PC-9 (cell line): ENCODE measurements at regions not wholly inside any gene's neighbourhood (a gene's known extent, or its start where the extent isn't known, plus 50 kb on each side); places are given as distances from the start of the nearest gene placed in this dataset.

Experiments used
- EZH2 ChIP-seq: fragments of 200-600 bp; sonication (generic); IDR thresholded peaks from 2 replicates; pipeline ENCODE4 v1.8.0; 2017; ENCODE audit warnings: antibody characterized with exemption, low read depth
- TF ChIP-seq, protein P1 (sequence below): fragments of 200-600 bp; sonication (generic); conservative IDR thresholded peaks from 2 replicates; pipeline ENCODE4 v1.6.1; 2017; ENCODE audit warnings: mixed run types, antibody characterized with exemption, mild to moderate bottlenecking, moderate library complexity

DNA sequence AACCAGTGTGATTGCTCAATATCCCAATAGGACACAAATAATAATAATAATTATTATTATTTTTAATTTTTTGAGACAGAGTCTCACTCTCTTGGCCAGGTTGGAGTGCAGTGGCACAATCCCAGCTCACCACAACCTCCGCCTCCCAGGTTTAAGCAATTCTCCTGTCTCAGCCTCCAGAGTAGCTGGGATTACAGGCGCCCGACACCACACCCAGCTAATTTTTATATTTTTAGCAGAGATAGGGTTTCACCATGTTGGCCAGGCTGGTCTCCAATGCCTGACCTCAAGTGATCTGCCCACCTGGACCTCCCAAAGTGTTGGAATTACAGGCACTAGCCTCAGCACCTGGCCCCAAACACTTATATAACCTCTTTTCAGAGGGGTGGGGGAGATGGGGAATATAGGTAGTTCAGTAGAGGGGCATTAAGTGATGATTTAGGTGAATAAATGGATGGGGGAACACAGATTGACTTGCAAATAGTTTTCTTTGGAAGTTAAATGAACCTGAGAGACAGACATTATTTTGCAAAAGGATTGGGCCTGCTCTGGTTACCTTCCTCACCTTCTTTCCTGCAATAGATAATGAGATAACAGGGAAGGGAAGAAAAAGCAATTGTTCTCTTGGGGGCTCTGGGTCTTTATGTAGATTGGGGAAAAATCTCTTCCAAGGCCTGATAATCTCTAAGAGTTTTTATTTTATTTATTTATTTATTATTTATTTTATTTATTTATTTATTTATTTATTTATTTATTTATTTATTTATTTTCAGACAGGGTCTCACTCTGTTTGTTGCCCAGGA is 57.7 kb downstream of the RESF1 start:
- TF ChIP-seq, protein P1, sequence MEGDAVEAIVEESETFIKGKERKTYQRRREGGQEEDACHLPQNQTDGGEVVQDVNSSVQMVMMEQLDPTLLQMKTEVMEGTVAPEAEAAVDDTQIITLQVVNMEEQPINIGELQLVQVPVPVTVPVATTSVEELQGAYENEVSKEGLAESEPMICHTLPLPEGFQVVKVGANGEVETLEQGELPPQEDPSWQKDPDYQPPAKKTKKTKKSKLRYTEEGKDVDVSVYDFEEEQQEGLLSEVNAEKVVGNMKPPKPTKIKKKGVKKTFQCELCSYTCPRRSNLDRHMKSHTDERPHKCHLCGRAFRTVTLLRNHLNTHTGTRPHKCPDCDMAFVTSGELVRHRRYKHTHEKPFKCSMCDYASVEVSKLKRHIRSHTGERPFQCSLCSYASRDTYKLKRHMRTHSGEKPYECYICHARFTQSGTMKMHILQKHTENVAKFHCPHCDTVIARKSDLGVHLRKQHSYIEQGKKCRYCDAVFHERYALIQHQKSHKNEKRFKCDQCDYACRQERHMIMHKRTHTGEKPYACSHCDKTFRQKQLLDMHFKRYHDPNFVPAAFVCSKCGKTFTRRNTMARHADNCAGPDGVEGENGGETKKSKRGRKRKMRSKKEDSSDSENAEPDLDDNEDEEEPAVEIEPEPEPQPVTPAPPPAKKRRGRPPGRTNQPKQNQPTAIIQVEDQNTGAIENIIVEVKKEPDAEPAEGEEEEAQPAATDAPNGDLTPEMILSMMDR, result no peak
- TF ChIP-seq EZH2, result no peak
